Cardiac fibroblast (primary cell): ENCODE measurements at regions not wholly inside any gene's neighbourhood (a gene's known extent, or its start where the extent isn't known, plus 50 kb on each side); places are given as distances from the start of the nearest gene placed in this dataset.

Experiments
- DNase-seq, 2 donors: peaks; one replicate each; pipeline versions ENCODE4 v3.0.0 to v3.0.0-alpha.2; 2010; ENCODE audit warnings: low read depth in 2 of 2
- H3K4me3 ChIP-seq, 2 donors: replicated peaks in 1 of 2; 1 replicate in 1 of 2; 2 replicates in 1 of 2; pipeline ENCODE4 v1.5.1; 2011; ENCODE audit warnings: low read depth in 2 of 2, low read length in 2 of 2, mild to moderate bottlenecking in 2 of 2, moderate library complexity in 1 of 2
- TF ChIP-seq, protein P1 (sequence below): IDR thresholded peaks from one replicate; pipeline ENCODE4 v1.5.1; 2011; ENCODE audit warnings: low read depth, mild to moderate bottlenecking, low read length, inconsistent platforms

GRCh38 chr18:67010919-67011318, 407.0 kb upstream of the CDH19 start:
- TF ChIP-seq, protein P1, sequence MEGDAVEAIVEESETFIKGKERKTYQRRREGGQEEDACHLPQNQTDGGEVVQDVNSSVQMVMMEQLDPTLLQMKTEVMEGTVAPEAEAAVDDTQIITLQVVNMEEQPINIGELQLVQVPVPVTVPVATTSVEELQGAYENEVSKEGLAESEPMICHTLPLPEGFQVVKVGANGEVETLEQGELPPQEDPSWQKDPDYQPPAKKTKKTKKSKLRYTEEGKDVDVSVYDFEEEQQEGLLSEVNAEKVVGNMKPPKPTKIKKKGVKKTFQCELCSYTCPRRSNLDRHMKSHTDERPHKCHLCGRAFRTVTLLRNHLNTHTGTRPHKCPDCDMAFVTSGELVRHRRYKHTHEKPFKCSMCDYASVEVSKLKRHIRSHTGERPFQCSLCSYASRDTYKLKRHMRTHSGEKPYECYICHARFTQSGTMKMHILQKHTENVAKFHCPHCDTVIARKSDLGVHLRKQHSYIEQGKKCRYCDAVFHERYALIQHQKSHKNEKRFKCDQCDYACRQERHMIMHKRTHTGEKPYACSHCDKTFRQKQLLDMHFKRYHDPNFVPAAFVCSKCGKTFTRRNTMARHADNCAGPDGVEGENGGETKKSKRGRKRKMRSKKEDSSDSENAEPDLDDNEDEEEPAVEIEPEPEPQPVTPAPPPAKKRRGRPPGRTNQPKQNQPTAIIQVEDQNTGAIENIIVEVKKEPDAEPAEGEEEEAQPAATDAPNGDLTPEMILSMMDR: no peak
- H3K4me3 ChIP-seq: no peak overlapping the region
- DNase-seq: peak; percentile 0 to 53

GRCh38 chr18:67007999-67008398, 404.1 kb upstream of the CDH19 start:
- TF ChIP-seq, protein P1: no peak
- DNase-seq: no peak
- H3K4me3 ChIP-seq: no peak overlapping the region

DNA sequence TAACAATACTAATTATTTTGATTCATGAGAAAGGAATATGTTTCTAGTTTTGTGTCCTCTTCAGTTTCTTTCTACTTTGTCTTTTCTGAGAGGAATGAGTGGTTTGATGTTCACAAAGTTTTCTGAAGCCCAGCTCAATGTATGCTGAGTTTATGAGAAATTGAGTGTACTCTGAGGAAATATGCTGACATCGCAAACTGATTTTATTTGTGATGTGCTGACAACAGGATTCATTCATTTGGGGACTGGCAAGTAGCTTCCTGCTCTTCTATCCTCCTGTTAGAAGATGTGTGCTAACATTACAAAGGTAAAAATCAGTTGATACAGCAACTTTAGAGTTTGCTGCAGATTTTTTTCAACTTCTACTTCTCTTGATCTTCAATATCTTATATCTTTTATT, 403.2 kb upstream of the CDH19 start:
- no peak overlapping the region for H3K4me3 ChIP-seq
- DNase-seq: no peak
- TF ChIP-seq, protein P1: no peak

DNA sequence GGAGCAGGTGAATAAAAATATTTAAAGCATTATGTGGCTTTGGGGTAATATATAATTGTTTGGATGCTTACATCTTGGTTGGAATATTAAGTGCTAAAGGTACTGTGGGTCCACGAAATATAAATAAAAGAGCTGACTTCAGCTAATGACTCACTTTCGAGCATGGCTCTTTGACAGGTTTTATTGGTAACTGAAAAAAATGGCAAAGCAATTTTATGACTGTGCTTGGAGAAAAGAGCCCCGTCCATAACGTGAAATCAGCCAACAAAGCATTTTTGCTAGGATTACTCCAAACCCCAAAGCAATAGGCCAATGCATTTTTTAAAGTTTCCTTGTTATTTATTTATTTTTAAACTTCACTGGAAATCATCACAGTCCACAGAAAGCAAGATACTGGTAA, 397.2 kb upstream of the CDH19 start:
- no peak for DNase-seq
- H3K4me3 ChIP-seq: no peak overlapping the region
- TF ChIP-seq, protein P1: no peak

DNA sequence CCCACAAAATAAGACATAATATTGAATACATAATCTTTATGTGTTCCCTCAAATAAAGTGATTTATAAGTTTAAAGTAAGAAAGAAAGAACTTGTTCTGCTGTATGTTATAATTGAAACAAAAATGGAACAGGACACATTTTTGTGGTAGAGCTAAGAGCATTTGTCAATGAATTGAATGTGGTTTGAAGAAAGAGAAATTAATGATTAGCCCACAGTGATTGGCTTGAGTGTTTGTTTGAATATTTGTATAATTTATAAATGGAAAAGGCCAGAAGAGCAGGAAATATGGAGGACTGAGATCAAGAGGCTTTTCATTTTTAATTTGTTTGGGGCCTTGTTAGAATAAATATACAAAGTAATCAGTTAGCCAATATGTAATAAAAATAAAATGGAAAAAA, 395.1 kb upstream of the CDH19 start:
- DNase-seq: no peak
- H3K4me3 ChIP-seq: no peak overlapping the region
- TF ChIP-seq, protein P1: no peak

GRCh38 chr18:66995270-66995669, 391.4 kb upstream of the CDH19 start:
- TF ChIP-seq, protein P1: no peak
- DNase-seq: no peak
- no peak overlapping the region for H3K4me3 ChIP-seq

GRCh38 chr18:66994790-66995189, 390.9 kb upstream of the CDH19 start:
- H3K4me3 ChIP-seq: no peak overlapping the region
- no peak for DNase-seq
- TF ChIP-seq, protein P1: no peak
